GM23248 (cell line): ENCODE measurements at regions not wholly inside any gene's neighbourhood (a gene's known extent, or its start where the extent isn't known, plus 50 kb on each side); places are given as distances from the start of the nearest gene placed in this dataset.

Experiments
- DNase-seq: peaks from one replicate; pipeline ENCODE4 v3.0.0-alpha.2; 2015
- H2AFZ ChIP-seq: fragments of 200-600 bp; sonication (generic); 2 replicates; pipeline ENCODE4 v1.6.1; 2016; ENCODE audit warnings: antibody characterized with exemption
- H3F3A ChIP-seq: fragments of 200-600 bp; sonication (generic); 2 replicates; pipeline ENCODE4 v1.6.1; 2016; ENCODE audit warnings: mild to moderate bottlenecking, antibody characterized with exemption, mixed run types; ENCODE audit not compliant: insufficient read depth
- H3K27ac ChIP-seq: fragments of 200-600 bp; sonication (generic); 2 replicates; pipeline ENCODE4 v1.5.1; 2016; ENCODE audit warnings: mild to moderate bottlenecking
- H3K27me3 ChIP-seq: fragments of 200-600 bp; sonication (generic); replicated peaks from 2 replicates; pipeline ENCODE4 v1.6.1; 2016; ENCODE audit warnings: mild to moderate bottlenecking; ENCODE audit not compliant: insufficient read depth
- H3K36me3 ChIP-seq: fragments of 200-600 bp; sonication (generic); 2 replicates; pipeline ENCODE4 v1.6.1; 2016; ENCODE audit warnings: low read depth, mild to moderate bottlenecking
- H3K4me1 ChIP-seq: fragments of 200-600 bp; sonication (generic); 2 replicates; pipeline ENCODE4 v1.6.1; 2016; ENCODE audit warnings: mild to moderate bottlenecking; ENCODE audit not compliant: insufficient read depth
- H3K4me2 ChIP-seq: fragments of 200-600 bp; sonication (generic); one replicate; pipeline ENCODE4 v1.6.1; 2016; ENCODE audit warnings: mild to moderate bottlenecking; ENCODE audit not compliant: unreplicated experiment
- H3K4me3 ChIP-seq: fragments of 200-600 bp; sonication (generic); 2 replicates; pipeline ENCODE4 v1.5.1; 2016; ENCODE audit warnings: mild to moderate bottlenecking
- H3K79me2 ChIP-seq: fragments of 200-600 bp; sonication (generic); 2 replicates; pipeline ENCODE4 v1.6.1; 2016; ENCODE audit warnings: mild to moderate bottlenecking; ENCODE audit not compliant: insufficient read depth
- H3K9ac ChIP-seq: fragments of 200-600 bp; sonication (generic); 2 replicates; pipeline ENCODE4 v1.6.1; 2016; ENCODE audit warnings: mild to moderate bottlenecking
- H3K9me2 ChIP-seq: fragments of 200-600 bp; sonication (generic); 2 replicates; pipeline ENCODE4 v1.6.1; 2016; ENCODE audit warnings: mixed run types, mild to moderate bottlenecking, moderate library complexity; ENCODE audit not compliant: insufficient read depth
- H3K9me3 ChIP-seq: fragments of 200-600 bp; sonication (generic); one replicate; pipeline ENCODE4 v1.6.1; 2017; ENCODE audit warnings: low read depth
- H4K20me1 ChIP-seq: fragments of 200-600 bp; sonication (generic); 2 replicates; pipeline ENCODE4 v1.6.0; 2016; ENCODE audit not compliant: insufficient read depth
- EZH2 ChIP-seq: fragments of 200-600 bp; sonication (generic); IDR thresholded peaks from 2 replicates; pipeline ENCODE4 v1.6.1; 2018; ENCODE audit warnings: antibody characterized with exemption, mild to moderate bottlenecking; ENCODE audit not compliant: insufficient read depth, poor library complexity, severe bottlenecking
- EZH2phosphoT487 ChIP-seq: fragments of 200-600 bp; sonication (generic); IDR thresholded peaks from 2 replicates; pipeline ENCODE4 v1.6.1; 2018; ENCODE audit warnings: antibody characterized with exemption, moderate library complexity, mild to moderate bottlenecking, low read depth; ENCODE audit not compliant: insufficient read depth
- WGBS, 2 experiments: methylation state at CpG; one replicate each; pipeline ENCODE4 v1.1.6; 2015 to 2017; ENCODE audit warnings: low lambda C conversion rate in 2 of 2, low coverage in 1 of 2; ENCODE audit errors: missing lambda C conversion rate in 2 of 2; 5-methylcytosine and 5-hydroxymethylcytosine counted together
- in situ Hi-C: fragments of 300-500 bp; cut with MboI; formaldehyde crosslinking; loops from 2 replicates; pipeline ENCODE4 v1.15.0; 2020

DNA sequence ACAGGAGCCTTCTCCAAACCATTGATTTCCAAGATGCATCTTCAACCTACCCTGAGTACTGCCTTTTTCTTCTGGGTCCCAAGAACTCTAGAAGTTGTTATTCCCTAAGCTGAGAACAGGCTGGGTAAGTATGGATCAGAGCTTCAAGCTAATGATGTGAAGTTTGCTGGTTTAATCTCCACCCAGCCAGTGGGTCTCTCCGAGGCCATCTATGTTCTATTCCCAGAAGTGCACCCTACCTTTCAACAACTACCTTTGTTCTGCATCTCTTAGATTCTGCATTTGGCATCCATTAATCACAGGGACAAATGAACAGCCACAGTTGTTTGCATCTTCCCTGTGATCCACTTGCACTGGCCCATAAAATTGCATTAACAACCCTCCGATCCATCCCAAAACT, 246.2 kb downstream of the HIVEP2 start:
- peaks cover 26% of the 10 kb centered on the region for H3K4me1 ChIP-seq
- DNase-seq = no peak
- WGBS, 2 experiments = 83 to 93% methylated on average over 2 of the region's 2 CpGs
- no peaks in the 10 kb centered on the region for H3K9me2 ChIP-seq
- peaks cover 12% of the 10 kb centered on the region for H3F3A ChIP-seq
- H3K27me3 ChIP-seq = no peaks in the 10 kb centered on the region
- H3K9ac ChIP-seq = no peak overlapping the region
- H3K79me2 ChIP-seq = no peaks in the 10 kb centered on the region
- TF ChIP-seq EZH2 (no peak), EZH2phosphoT487 (no peak)
- in situ Hi-C loops = loop anchor here (10.0 kb wide), 1 partner anchor 246 kb away; the partner anchor contains the start of gene HIVEP2
- H3K36me3 ChIP-seq = no peaks in the 10 kb centered on the region
- no peak overlapping the region for H2AFZ ChIP-seq
- no peak overlapping the region for H3K4me2 ChIP-seq
- H3K9me3 ChIP-seq = no peaks in the 10 kb centered on the region
- no peak overlapping the region for H3K27ac ChIP-seq
- no peaks in the 10 kb centered on the region for H4K20me1 ChIP-seq
- H3K4me3 ChIP-seq = no peak overlapping the region

GRCh38 chr6:142699391-142699790, 245.6 kb downstream of the HIVEP2 start:
- H4K20me1 ChIP-seq = no peaks in the 10 kb centered on the region
- no peak for DNase-seq
- H3K79me2 ChIP-seq = no peaks in the 10 kb centered on the region
- no peaks in the 10 kb centered on the region for H3K36me3 ChIP-seq
- H2AFZ ChIP-seq = no peak overlapping the region
- H3K27ac ChIP-seq = no peak overlapping the region
- no peak overlapping the region for H3K4me3 ChIP-seq
- no peaks in the 10 kb centered on the region for H3K27me3 ChIP-seq
- TF ChIP-seq EZH2 (no peak), EZH2phosphoT487 (no peak)
- peaks cover 5% of the 10 kb centered on the region; the same call in 1 of the 2 replicates for H3F3A ChIP-seq
- H3K4me2 ChIP-seq = no peak overlapping the region
- H3K9ac ChIP-seq = no peak overlapping the region
- H3K9me3 ChIP-seq = no peaks in the 10 kb centered on the region
- in situ Hi-C loops = loop anchor here (10.0 kb wide), 1 partner anchor 245 kb away; the partner anchor contains the start of gene HIVEP2
- H3K4me1 ChIP-seq = peaks cover 19% of the 10 kb centered on the region
- H3K9me2 ChIP-seq = no peaks in the 10 kb centered on the region
- WGBS, 2 experiments = 80 to 84% methylated on average over 2 of the region's 2 CpGs

DNA sequence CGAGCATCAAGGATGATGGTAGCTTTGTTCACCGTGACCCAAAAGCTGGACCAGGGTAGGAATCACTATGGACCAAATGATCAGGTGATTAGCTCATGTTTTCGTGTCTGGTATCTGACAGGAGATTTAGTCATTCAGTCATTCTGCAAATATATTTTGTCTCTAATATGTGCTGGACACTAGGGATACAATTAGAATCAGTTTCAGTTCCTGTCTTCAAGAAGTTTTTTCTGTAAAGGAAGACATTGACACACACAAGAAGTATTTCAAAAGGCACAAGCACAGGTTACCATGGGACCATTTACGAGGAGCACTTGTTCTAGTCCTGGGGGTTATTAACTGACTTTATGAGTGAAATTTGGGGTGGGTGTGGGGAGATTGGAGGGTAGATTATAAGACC, 244.9 kb downstream of the HIVEP2 start:
- in situ Hi-C loops = no loop called here
- 93 to 95% methylated on average over 4 of the region's 4 CpGs for WGBS, 2 experiments
- no peaks in the 10 kb centered on the region for H4K20me1 ChIP-seq
- no peaks in the 10 kb centered on the region for H3K79me2 ChIP-seq
- DNase-seq = no peak
- H3F3A ChIP-seq = no peaks in the 10 kb centered on the region
- H2AFZ ChIP-seq = no peak overlapping the region
- H3K27ac ChIP-seq = no peak overlapping the region
- H3K9ac ChIP-seq = no peak overlapping the region
- H3K27me3 ChIP-seq = no peaks in the 10 kb centered on the region
- no peak overlapping the region for H3K4me3 ChIP-seq
- no peaks in the 10 kb centered on the region for H3K36me3 ChIP-seq
- H3K4me1 ChIP-seq = peaks cover 13% of the 10 kb centered on the region
- no peak overlapping the region for H3K4me2 ChIP-seq
- no peaks in the 10 kb centered on the region for H3K9me3 ChIP-seq
- TF ChIP-seq EZH2 (no peak), EZH2phosphoT487 (no peak)
- no peaks in the 10 kb centered on the region for H3K9me2 ChIP-seq

- H3K9me3 ChIP-seq = no peaks in the 10 kb centered on the region
- no peak overlapping the region for H3K27ac ChIP-seq
- H3K4me1 ChIP-seq = peaks cover 7% of the 10 kb centered on the region
- H3F3A ChIP-seq = no peaks in the 10 kb centered on the region
- no peaks in the 10 kb centered on the region for H3K79me2 ChIP-seq
- H3K9ac ChIP-seq = no peak overlapping the region
- TF ChIP-seq EZH2 (no peak), EZH2phosphoT487 (no peak)
- H2AFZ ChIP-seq = no peak overlapping the region
- in situ Hi-C loops = no loop called here
- no peak overlapping the region for H3K4me3 ChIP-seq
- H3K4me2 ChIP-seq = no peak overlapping the region
- no peaks in the 10 kb centered on the region for H4K20me1 ChIP-seq
- H3K36me3 ChIP-seq = no peaks in the 10 kb centered on the region
- WGBS, 2 experiments = 91 to 92% methylated on average over 7 of the region's 7 CpGs
- no peak for DNase-seq
- H3K9me2 ChIP-seq = no peaks in the 10 kb centered on the region
- no peaks in the 10 kb centered on the region for H3K27me3 ChIP-seq
These were observed 244.2 kb downstream of the HIVEP2 start for GRCh38 chr6:142700671-142701312.
